ENCODE measurements at regions not wholly inside any gene's neighbourhood (a gene's known extent, or its start where the extent isn't known, plus 50 kb on each side); places are given as distances from the start of the nearest gene placed in this dataset.

- no peak for TF ChIP-seq EZH2 (IDR thresholded peaks at IDR 0.05; ENCODE audit: insufficient read depth, poor library complexity, severe bottlenecking)
- TF ChIP-seq EZH2phosphoT487 (IDR thresholded peaks at IDR 0.05; ENCODE audit: insufficient read depth, low read depth), result no peak
Measured at GRCh38 chr21:38902608-38903445, 97.1 kb downstream of the ETS2 start.

Data from GM23248 (cell line).